DND-41 (cell line): ENCODE measurements at regions not wholly inside any gene's neighbourhood (a gene's known extent, or its start where the extent isn't known, plus 50 kb on each side); places are given as distances from the start of the nearest gene placed in this dataset.

ENCODE experiments used
- EZH2 ChIP-seq: IDR thresholded peaks from 3 replicates; pipeline ENCODE4 v1.6.1; 2012; ENCODE audit warnings: borderline replicate concordance, low read depth, mild to moderate bottlenecking, moderate library complexity, low read length, inconsistent platforms; ENCODE audit not compliant: severe bottlenecking
- TF ChIP-seq, protein P1 (sequence below): IDR thresholded peaks from 2 replicates; pipeline ENCODE4 v1.5.1; 2012; ENCODE audit warnings: borderline replicate concordance, low read length, moderate library complexity, mild to moderate bottlenecking; ENCODE audit not compliant: poor library complexity, severe bottlenecking; ENCODE audit errors: extremely low read depth

DNA sequence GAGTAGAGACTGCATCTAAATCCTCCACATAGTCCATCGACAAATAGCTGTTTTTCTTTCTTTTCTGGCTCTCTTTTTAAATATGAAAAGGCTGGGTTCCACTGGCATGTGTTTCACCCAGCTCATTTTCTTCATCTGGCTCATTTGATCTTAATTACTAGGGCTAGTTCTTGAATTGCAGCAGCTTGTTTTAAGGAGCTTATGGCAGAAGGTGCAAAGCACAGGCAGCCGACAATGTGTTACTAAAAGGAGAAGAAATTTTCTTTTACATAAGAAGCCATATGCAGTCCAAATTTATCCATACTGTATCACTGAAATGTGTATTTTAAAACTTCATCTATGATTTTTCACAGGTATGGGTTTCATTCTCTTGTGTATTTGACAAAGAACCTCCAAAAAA, 205.6 kb upstream of the PTER start:
- TF ChIP-seq, protein P1, sequence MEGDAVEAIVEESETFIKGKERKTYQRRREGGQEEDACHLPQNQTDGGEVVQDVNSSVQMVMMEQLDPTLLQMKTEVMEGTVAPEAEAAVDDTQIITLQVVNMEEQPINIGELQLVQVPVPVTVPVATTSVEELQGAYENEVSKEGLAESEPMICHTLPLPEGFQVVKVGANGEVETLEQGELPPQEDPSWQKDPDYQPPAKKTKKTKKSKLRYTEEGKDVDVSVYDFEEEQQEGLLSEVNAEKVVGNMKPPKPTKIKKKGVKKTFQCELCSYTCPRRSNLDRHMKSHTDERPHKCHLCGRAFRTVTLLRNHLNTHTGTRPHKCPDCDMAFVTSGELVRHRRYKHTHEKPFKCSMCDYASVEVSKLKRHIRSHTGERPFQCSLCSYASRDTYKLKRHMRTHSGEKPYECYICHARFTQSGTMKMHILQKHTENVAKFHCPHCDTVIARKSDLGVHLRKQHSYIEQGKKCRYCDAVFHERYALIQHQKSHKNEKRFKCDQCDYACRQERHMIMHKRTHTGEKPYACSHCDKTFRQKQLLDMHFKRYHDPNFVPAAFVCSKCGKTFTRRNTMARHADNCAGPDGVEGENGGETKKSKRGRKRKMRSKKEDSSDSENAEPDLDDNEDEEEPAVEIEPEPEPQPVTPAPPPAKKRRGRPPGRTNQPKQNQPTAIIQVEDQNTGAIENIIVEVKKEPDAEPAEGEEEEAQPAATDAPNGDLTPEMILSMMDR = no peak
- no peak for TF ChIP-seq EZH2
